Cardiac muscle cell (in vitro differentiated cells and primary cell): ENCODE measurements at regions not wholly inside any gene's neighbourhood (a gene's known extent, or its start where the extent isn't known, plus 50 kb on each side); places are given as distances from the start of the nearest gene placed in this dataset.
"Not testable (repeated sequence)": the region's sequence is repeated elsewhere in the genome, so short reads cannot be mapped to it uniquely, and the experiment has no call there.

ENCODE experiments used
- DNase-seq, 2 donors: peaks; one replicate each; pipeline versions ENCODE4 v3.0.0 to v3.0.0-alpha.2; 2010 to 2017; ENCODE audit warnings: low read depth in 1 of 2, low spot score in 1 of 2
- H3K27ac ChIP-seq: fragments of 200-600 bp; sonication (generic); 2 replicates; pipeline ENCODE4 v1.5.1; 2016
- H3K27me3 ChIP-seq: fragments of 200-600 bp; sonication (generic); 2 replicates; pipeline ENCODE4 v1.6.0; 2016; ENCODE audit warnings: control low read depth
- H3K36me3 ChIP-seq: fragments of 200-600 bp; sonication (generic); 2 replicates; pipeline ENCODE4 v1.5.1; 2016; ENCODE audit warnings: control low read depth
- H3K4me1 ChIP-seq: fragments of 200-600 bp; sonication (generic); 2 replicates; pipeline ENCODE4 v1.8.1; 2017; ENCODE audit warnings: low read depth, mild to moderate bottlenecking, mixed run types
- H3K4me3 ChIP-seq: fragments of 200-600 bp; sonication (generic); 2 replicates; pipeline ENCODE4 v1.5.1; 2016; ENCODE audit warnings: mild to moderate bottlenecking
- H3K9me3 ChIP-seq: fragments of 200-600 bp; sonication (generic); 2 replicates; pipeline ENCODE4 v1.5.1; 2017; ENCODE audit warnings: low read depth, mild to moderate bottlenecking, control low read depth
- CTCF ChIP-seq: IDR thresholded peaks from 2 replicates; pipeline ENCODE4 v1.5.1; 2012; ENCODE audit warnings: low read depth, mild to moderate bottlenecking, low read length

DNA sequence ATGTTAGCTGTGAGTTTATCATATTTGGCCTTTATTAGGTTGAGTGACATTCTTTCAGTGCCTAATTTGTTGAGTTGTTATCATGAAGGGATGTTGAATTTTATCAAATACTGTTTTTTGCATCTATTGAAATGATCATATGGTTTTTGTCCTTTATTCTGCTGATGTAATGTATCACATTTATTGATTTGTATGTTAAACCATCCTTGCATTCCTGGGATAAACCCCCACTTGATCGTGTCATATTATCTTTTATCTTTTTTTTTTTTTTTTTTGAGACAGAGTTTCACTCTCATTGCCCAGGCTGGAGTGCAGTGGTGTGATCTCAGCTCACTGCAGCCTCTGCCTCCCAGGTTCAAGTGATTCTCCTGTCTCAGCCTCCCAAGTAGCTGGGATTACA, 51.9 kb upstream of the MFGE8 start:
- not testable (repeated sequence) for H3K27me3 ChIP-seq, H3K36me3 ChIP-seq, DNase-seq, H3K4me3 ChIP-seq, H3K27ac ChIP-seq, H3K4me1 ChIP-seq, H3K9me3 ChIP-seq

DNA sequence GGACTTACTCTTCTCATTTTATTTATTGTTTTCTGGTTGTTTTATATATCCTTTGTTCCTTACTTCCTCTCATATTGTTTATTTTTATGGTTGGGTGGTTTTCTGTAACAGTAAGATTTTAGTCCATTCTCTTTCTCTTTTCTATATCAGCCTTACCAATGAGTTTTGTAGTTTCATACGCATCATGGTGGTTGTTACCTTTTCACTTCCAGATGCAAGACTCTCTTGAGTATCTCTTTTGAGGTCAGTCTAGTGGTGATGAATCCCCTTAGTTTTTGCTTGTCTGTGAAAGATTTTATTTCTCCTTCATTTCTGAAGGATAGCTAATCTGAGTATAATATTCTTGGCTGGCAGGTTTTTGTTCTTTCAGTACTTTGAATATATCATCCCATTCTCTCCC, 57.1 kb upstream of the MFGE8 start:
- Histone ChIP-seq H3K9me3 (no peaks in the 10 kb centered on the region), H3K4me1 (no peaks in the 10 kb centered on the region), H3K27me3 (no peaks in the 10 kb centered on the region), H3K27ac (no peak overlapping the region), H3K4me3 (no peak overlapping the region), H3K36me3 (no peaks in the 10 kb centered on the region)
- no peak for TF ChIP-seq CTCF
- no peak for DNase-seq

GRCh38 chr15:88974392-88974791, 61.2 kb upstream of the MFGE8 start:
- H3K9me3 ChIP-seq, result no peaks in the 10 kb centered on the region
- H3K4me3 ChIP-seq, result no peak overlapping the region
- no peak overlapping the region for H3K27ac ChIP-seq
- no peaks in the 10 kb centered on the region for H3K36me3 ChIP-seq
- peak in 1 of 2 donors; percentile 91 for DNase-seq
- TF ChIP-seq CTCF, result no peak
- H3K4me1 ChIP-seq, result no peaks in the 10 kb centered on the region
- H3K27me3 ChIP-seq, result no peaks in the 10 kb centered on the region

DNA sequence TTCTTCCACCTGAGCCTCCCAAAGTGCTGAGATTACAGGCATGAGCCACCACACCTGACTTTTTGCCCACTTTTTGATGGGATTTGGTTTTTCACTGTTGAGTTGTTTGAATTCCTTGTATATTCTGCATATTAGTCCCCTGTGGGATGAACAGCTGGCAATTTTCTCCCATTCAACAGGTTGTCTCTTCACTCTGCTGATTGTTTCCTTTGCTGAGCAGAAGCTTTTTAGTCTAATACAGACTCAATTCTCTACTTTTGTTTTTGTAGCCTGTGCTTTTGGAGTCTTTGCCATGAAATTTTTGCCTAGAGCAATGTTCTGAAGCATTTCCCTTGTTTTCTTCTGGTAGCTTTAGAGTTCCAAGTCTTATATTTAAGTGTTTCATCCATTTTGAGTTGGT, 62.7 kb upstream of the MFGE8 start:
- no peak for TF ChIP-seq CTCF
- Histone ChIP-seq H3K27me3 (no peaks in the 10 kb centered on the region), H3K36me3 (no peaks in the 10 kb centered on the region), H3K4me3 (no peak overlapping the region), H3K4me1 (no peaks in the 10 kb centered on the region), H3K9me3 (no peaks in the 10 kb centered on the region), H3K27ac (no peak overlapping the region)
- DNase-seq, result peak in 1 of 2 donors; percentile 78

DNA sequence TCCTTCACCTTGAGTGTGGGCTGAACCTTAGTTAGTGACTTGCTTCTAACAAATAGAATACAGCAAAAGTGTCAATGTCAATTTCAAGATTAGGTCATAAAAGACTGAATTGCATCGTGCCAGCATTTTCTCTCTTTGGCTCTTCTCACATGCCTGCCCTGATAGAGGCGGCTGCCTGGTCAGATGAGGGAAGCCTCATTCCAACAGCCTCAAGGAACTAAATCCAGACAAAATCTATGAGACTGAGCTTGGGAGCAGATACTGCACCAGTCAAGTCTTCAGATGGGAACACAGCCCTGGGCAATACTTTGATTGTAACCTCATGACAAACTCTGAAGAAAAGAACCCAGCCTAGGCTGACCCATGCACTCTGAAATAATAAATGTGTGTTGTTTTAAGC, 63.5 kb upstream of the MFGE8 start:
- Histone ChIP-seq H3K9me3 (no peaks in the 10 kb centered on the region), H3K4me1 (no peaks in the 10 kb centered on the region), H3K36me3 (no peaks in the 10 kb centered on the region), H3K4me3 (no peak overlapping the region), H3K27ac (no peak overlapping the region), H3K27me3 (no peaks in the 10 kb centered on the region)
- no peak for DNase-seq
- TF ChIP-seq CTCF, result no peak

- Histone ChIP-seq H3K36me3 (no peaks in the 10 kb centered on the region), H3K27me3 (no peaks in the 10 kb centered on the region), H3K9me3 (no peaks in the 10 kb centered on the region), H3K27ac (no peak overlapping the region), H3K4me3 (no peak overlapping the region), H3K4me1 (no peaks in the 10 kb centered on the region)
- no peak for DNase-seq
- TF ChIP-seq CTCF, result no peak
Observed at GRCh38 chr15:88979674-88980073, 66.5 kb upstream of the MFGE8 start.
